ENCODE measurements at regions not wholly inside any gene's neighbourhood (a gene's known extent, or its start where the extent isn't known, plus 50 kb on each side); places are given as distances from the start of the nearest gene placed in this dataset.

DNA sequence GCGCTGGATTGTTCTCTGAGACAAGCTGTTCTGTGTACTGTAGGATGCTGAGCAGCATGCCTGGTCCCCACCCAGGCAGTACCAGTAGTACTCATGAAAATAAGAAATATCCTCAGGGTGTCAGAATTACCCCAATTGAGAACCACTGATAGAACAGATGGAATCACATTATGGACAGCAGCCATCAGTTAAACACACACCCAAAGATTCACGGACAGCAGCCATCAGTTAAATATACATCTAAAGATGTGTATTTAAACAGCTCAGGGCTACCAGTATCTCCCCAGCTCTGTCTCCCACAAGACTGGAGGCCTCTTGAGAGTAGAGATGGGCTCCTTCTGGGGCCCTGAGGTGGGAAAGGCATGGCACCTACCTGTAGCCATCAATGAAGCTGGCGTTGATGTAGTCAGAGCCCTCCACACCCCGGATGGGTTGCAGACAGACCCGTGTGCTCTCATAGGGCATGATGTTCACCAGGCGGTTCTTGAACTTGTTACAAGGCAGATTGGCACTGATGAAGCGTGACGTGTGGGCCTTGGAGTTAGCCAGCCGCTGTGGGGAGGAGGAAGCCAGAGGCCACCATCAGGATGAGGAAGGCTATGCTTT is 129.3 kb downstream of the PTPRS start:
- no TSS peak for BruUV-seq (replicated peaks)
- no peak overlapping the region for H3K27ac Mint-ChIP-seq (ENCODE audit: unreplicated experiment)
- DNase-seq, result no peak
- no peak for TF ChIP-seq CTCF (IDR thresholded peaks at IDR 0.05; ENCODE audit: unreplicated experiment)
- H3K36me3 Mint-ChIP-seq (ENCODE audit: insufficient read depth, unreplicated experiment), result peaks cover 5% of the 10 kb centered on the region
- H3K4me1 Mint-ChIP-seq (ENCODE audit: low read depth, unreplicated experiment), result no peaks in the 10 kb centered on the region
- no peak overlapping the region for H3K4me3 Mint-ChIP-seq (ENCODE audit: low read depth, unreplicated experiment)
- H3K27me3 Mint-ChIP-seq (ENCODE audit: unreplicated experiment), result no peaks in the 10 kb centered on the region
- H3K9me3 Mint-ChIP-seq (ENCODE audit: low read depth, unreplicated experiment), result peaks cover 3% of the 10 kb centered on the region
- intact Hi-C loops (cut with micrococcal nuclease; ENCODE audit: unreplicated experiment), result no loop called here
- CTCF ChIA-PET, result no interaction called here

GRCh38 chr19:5210556-5210955 is 130.1 kb downstream of the PTPRS start:
- Mint-ChIP-seq H3K27me3 (ENCODE audit: unreplicated experiment) (no peaks in the 10 kb centered on the region), H3K27ac (ENCODE audit: unreplicated experiment) (no peak overlapping the region), H3K9me3 (ENCODE audit: low read depth, unreplicated experiment) (peaks cover 3% of the 10 kb centered on the region), H3K4me1 (ENCODE audit: low read depth, unreplicated experiment) (no peaks in the 10 kb centered on the region), H3K36me3 (ENCODE audit: insufficient read depth, unreplicated experiment) (peaks cover 5% of the 10 kb centered on the region), H3K4me3 (ENCODE audit: low read depth, unreplicated experiment) (no peak overlapping the region)
- CTCF ChIA-PET, result no interaction called here
- no peak for DNase-seq
- intact Hi-C loops (cut with micrococcal nuclease; ENCODE audit: unreplicated experiment), result no loop called here
- TF ChIP-seq CTCF (IDR thresholded peaks at IDR 0.05; ENCODE audit: unreplicated experiment), result no peak
- no TSS peak for BruUV-seq (replicated peaks)

- BruUV-seq (replicated peaks), result no TSS peak
- Mint-ChIP-seq H3K27me3 (ENCODE audit: unreplicated experiment) (no peaks in the 10 kb centered on the region), H3K9me3 (ENCODE audit: low read depth, unreplicated experiment) (peaks cover 3% of the 10 kb centered on the region), H3K4me3 (ENCODE audit: low read depth, unreplicated experiment) (no peak overlapping the region), H3K27ac (ENCODE audit: unreplicated experiment) (no peak overlapping the region), H3K36me3 (ENCODE audit: insufficient read depth, unreplicated experiment) (no peaks in the 10 kb centered on the region), H3K4me1 (ENCODE audit: low read depth, unreplicated experiment) (no peaks in the 10 kb centered on the region)
- no peak for DNase-seq
- no peak for TF ChIP-seq CTCF (IDR thresholded peaks at IDR 0.05; ENCODE audit: unreplicated experiment)
- CTCF ChIA-PET, result no interaction called here
- intact Hi-C loops (cut with micrococcal nuclease; ENCODE audit: unreplicated experiment), result no loop called here
Measured at GRCh38 chr19:5207806-5208205, 132.8 kb downstream of the PTPRS start.

GRCh38 chr19:5206751-5207075 is 133.9 kb downstream of the PTPRS start:
- TF ChIP-seq CTCF (IDR thresholded peaks at IDR 0.05; ENCODE audit: unreplicated experiment), result no peak
- intact Hi-C loops (cut with micrococcal nuclease; ENCODE audit: unreplicated experiment), result no loop called here
- Mint-ChIP-seq H3K4me3 (ENCODE audit: low read depth, unreplicated experiment) (no peak overlapping the region), H3K36me3 (ENCODE audit: insufficient read depth, unreplicated experiment) (no peaks in the 10 kb centered on the region), H3K4me1 (ENCODE audit: low read depth, unreplicated experiment) (no peaks in the 10 kb centered on the region), H3K27ac (ENCODE audit: unreplicated experiment) (no peak overlapping the region), H3K27me3 (ENCODE audit: unreplicated experiment) (no peaks in the 10 kb centered on the region), H3K9me3 (ENCODE audit: low read depth, unreplicated experiment) (peaks cover 4% of the 10 kb centered on the region)
- no peak for DNase-seq
- BruUV-seq (replicated peaks), result no TSS peak
- CTCF ChIA-PET, result no interaction called here

All from Calu3 (cell line).